ENCODE measurements at regions not wholly inside any gene's neighbourhood (a gene's known extent, or its start where the extent isn't known, plus 50 kb on each side); places are given as distances from the start of the nearest gene placed in this dataset.

GRCh38 chr3:87792534-87793336 lies 266.1 kb downstream of the CGGBP1 start, which contains the start of gene HTR1F:
- TF ChIP-seq EZH2phosphoT487 (IDR thresholded peaks at IDR 0.05; ENCODE audit: low read length) (no peak), CTCF (IDR thresholded peaks at IDR 0.05; ENCODE audit: low read length) (no peak)
